Heart left ventricle (tissue), 13 donors: ENCODE measurements at regions not wholly inside any gene's neighbourhood (a gene's known extent, or its start where the extent isn't known, plus 50 kb on each side); places are given as distances from the start of the nearest gene placed in this dataset.

Experiments
- POLR2A ChIP-seq, 2 donors: fragments of 450-650 bp; IDR thresholded peaks; one replicate each; pipeline ENCODE4 v1.6.1; 2017; ENCODE audit warnings: antibody characterized with exemption in 2 of 2, mild to moderate bottlenecking in 2 of 2, moderate library complexity in 2 of 2
- TF ChIP-seq, protein P1 (sequence below), 12 donors: fragments of 200-600 bp; sonication (generic) in 4 of 12; IDR thresholded peaks; one replicate each; pipeline versions ENCODE4 v1.5.0 to v1.8.0; 2018 to 2022; ENCODE audit warnings: antibody characterized with exemption in 12 of 12, mild to moderate bottlenecking in 5 of 12
- donor health status: ischemic (EF 13 %, LVEDD 7.1; RV severe dilation, severe dysfunction).
- donor health status: DM: no; HTN: yes; CAD: no.
- donor health status: DM: no; HTN: no; CAD: no.
- donor health status: ischemic (EF 25% LVEDD 6.9; RV normal size, moderate dysfunction).
- donor health status: ischemic (EF 25% LVEDD 5.7; RV mildly dilated, moderate dysfunction).
- donor health status: ischemic (EF 35%, LVEDD 5.7; RV mildly dilated, moderate dysfunction).
- donor health status: nonischemic (EF 11% LVEDD 7.7; RV severe dilation, severe dysfunction).
- donor health status: DM: yes; HTN: yes; CAD: no.
- donor health status: PGD.
- donor health status: ischemic (EF 29% LVEDD 5.4; RV normal size, mild dysfunction).
- donor health status: nonischemic (EF 23%, LVEDD 6.1; RV moderate dilation, normal function).

DNA sequence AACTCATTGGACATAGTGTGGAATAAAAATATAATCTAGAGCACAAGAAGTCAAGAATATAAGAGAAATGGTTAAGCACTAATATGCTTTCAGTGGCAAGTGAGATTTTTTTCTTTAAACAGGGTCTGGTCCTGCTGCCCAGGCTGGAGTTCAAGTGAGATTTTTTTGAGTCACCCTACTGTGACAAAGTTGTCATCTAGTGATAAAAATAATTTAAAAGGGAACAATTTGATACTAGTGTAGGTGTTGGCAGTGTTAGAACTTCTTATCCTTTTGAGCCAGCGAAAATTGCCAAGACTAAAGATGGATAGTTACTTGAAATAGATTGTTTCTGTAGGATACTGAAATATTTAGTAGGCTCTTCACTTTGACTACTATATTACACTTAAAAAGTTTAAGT is 67.9 kb upstream of the TECRL start:
- TF ChIP-seq POLR2A (IDR thresholded peaks at IDR 0.05): no peak
- TF ChIP-seq, protein P1, sequence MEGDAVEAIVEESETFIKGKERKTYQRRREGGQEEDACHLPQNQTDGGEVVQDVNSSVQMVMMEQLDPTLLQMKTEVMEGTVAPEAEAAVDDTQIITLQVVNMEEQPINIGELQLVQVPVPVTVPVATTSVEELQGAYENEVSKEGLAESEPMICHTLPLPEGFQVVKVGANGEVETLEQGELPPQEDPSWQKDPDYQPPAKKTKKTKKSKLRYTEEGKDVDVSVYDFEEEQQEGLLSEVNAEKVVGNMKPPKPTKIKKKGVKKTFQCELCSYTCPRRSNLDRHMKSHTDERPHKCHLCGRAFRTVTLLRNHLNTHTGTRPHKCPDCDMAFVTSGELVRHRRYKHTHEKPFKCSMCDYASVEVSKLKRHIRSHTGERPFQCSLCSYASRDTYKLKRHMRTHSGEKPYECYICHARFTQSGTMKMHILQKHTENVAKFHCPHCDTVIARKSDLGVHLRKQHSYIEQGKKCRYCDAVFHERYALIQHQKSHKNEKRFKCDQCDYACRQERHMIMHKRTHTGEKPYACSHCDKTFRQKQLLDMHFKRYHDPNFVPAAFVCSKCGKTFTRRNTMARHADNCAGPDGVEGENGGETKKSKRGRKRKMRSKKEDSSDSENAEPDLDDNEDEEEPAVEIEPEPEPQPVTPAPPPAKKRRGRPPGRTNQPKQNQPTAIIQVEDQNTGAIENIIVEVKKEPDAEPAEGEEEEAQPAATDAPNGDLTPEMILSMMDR (IDR thresholded peaks at IDR 0.05): no peak
